ENCODE measurements at regions not wholly inside any gene's neighbourhood (a gene's known extent, or its start where the extent isn't known, plus 50 kb on each side); places are given as distances from the start of the nearest gene placed in this dataset.

- H3K36me3 Mint-ChIP-seq (ENCODE audit: unreplicated experiment) = peaks cover 4% of the 10 kb centered on the region
- H3K27me3 Mint-ChIP-seq (ENCODE audit: unreplicated experiment) = no peaks in the 10 kb centered on the region
- H3K4me1 Mint-ChIP-seq (ENCODE audit: low read depth, unreplicated experiment) = no peaks in the 10 kb centered on the region
- no peak overlapping the region for H3K4me3 Mint-ChIP-seq (ENCODE audit: unreplicated experiment)
- DNase-seq = no peak
- H3K9me3 Mint-ChIP-seq (ENCODE audit: unreplicated experiment) = no peaks in the 10 kb centered on the region
- H3K27ac Mint-ChIP-seq (ENCODE audit: unreplicated experiment) = no peak overlapping the region
- TF ChIP-seq CTCF (IDR thresholded peaks at IDR 0.05; ENCODE audit: partially characterized antibody, unreplicated experiment) = no peak
These were observed 297.7 kb upstream of the NRIP1 start for GRCh38 chr21:15362458-15362857.

GRCh38 chr21:15363921-15364320 is 299.1 kb upstream of the NRIP1 start:
- H3K4me3 Mint-ChIP-seq (ENCODE audit: unreplicated experiment) = no peak overlapping the region
- H3K36me3 Mint-ChIP-seq (ENCODE audit: unreplicated experiment) = peaks cover 4% of the 10 kb centered on the region
- no peaks in the 10 kb centered on the region for H3K9me3 Mint-ChIP-seq (ENCODE audit: unreplicated experiment)
- no peak for TF ChIP-seq CTCF (IDR thresholded peaks at IDR 0.05; ENCODE audit: partially characterized antibody, unreplicated experiment)
- H3K4me1 Mint-ChIP-seq (ENCODE audit: low read depth, unreplicated experiment) = no peaks in the 10 kb centered on the region
- DNase-seq = no peak
- H3K27me3 Mint-ChIP-seq (ENCODE audit: unreplicated experiment) = no peaks in the 10 kb centered on the region
- no peak overlapping the region for H3K27ac Mint-ChIP-seq (ENCODE audit: unreplicated experiment)

GRCh38 chr21:15365751-15366392 is 301.1 kb upstream of the NRIP1 start:
- Mint-ChIP-seq H3K27ac (ENCODE audit: unreplicated experiment) (no peak overlapping the region), H3K36me3 (ENCODE audit: unreplicated experiment) (peaks cover 4% of the 10 kb centered on the region), H3K9me3 (ENCODE audit: unreplicated experiment) (no peaks in the 10 kb centered on the region), H3K4me1 (ENCODE audit: low read depth, unreplicated experiment) (peaks cover 3% of the 10 kb centered on the region), H3K4me3 (ENCODE audit: unreplicated experiment) (no peak overlapping the region), H3K27me3 (ENCODE audit: unreplicated experiment) (no peaks in the 10 kb centered on the region)
- no peak for TF ChIP-seq CTCF (IDR thresholded peaks at IDR 0.05; ENCODE audit: partially characterized antibody, unreplicated experiment)
- DNase-seq = no peak

- Mint-ChIP-seq H3K4me3 (ENCODE audit: unreplicated experiment) (no peak overlapping the region), H3K27me3 (ENCODE audit: unreplicated experiment) (no peaks in the 10 kb centered on the region), H3K36me3 (ENCODE audit: unreplicated experiment) (peaks cover 4% of the 10 kb centered on the region), H3K4me1 (ENCODE audit: low read depth, unreplicated experiment) (peaks cover 3% of the 10 kb centered on the region), H3K9me3 (ENCODE audit: unreplicated experiment) (no peaks in the 10 kb centered on the region), H3K27ac (ENCODE audit: unreplicated experiment) (no peak overlapping the region)
- TF ChIP-seq CTCF (IDR thresholded peaks at IDR 0.05; ENCODE audit: partially characterized antibody, unreplicated experiment) = no peak
- no peak for DNase-seq
These were observed 301.8 kb upstream of the NRIP1 start for GRCh38 chr21:15366555-15366954.

GRCh38 chr21:15367061-15367626 is 302.3 kb upstream of the NRIP1 start:
- no peak for DNase-seq
- H3K4me1 Mint-ChIP-seq (ENCODE audit: low read depth, unreplicated experiment) = peaks cover 3% of the 10 kb centered on the region
- H3K9me3 Mint-ChIP-seq (ENCODE audit: unreplicated experiment) = no peaks in the 10 kb centered on the region
- H3K4me3 Mint-ChIP-seq (ENCODE audit: unreplicated experiment) = no peak overlapping the region
- no peak overlapping the region for H3K27ac Mint-ChIP-seq (ENCODE audit: unreplicated experiment)
- no peaks in the 10 kb centered on the region for H3K27me3 Mint-ChIP-seq (ENCODE audit: unreplicated experiment)
- TF ChIP-seq CTCF (IDR thresholded peaks at IDR 0.05; ENCODE audit: partially characterized antibody, unreplicated experiment) = no peak
- peaks cover 4% of the 10 kb centered on the region for H3K36me3 Mint-ChIP-seq (ENCODE audit: unreplicated experiment)

Measured in glutamatergic neuron (in vitro differentiated cells).